Gastrocnemius medialis (tissue), 4 donors: ENCODE measurements at regions not wholly inside any gene's neighbourhood (a gene's known extent, or its start where the extent isn't known, plus 50 kb on each side); places are given as distances from the start of the nearest gene placed in this dataset.

Experiments used
- POLR2A ChIP-seq, 2 donors: fragments of 450-650 bp; IDR thresholded peaks; one replicate each; pipeline ENCODE4 v1.6.1; 2017; ENCODE audit warnings: antibody characterized with exemption in 2 of 2, mild to moderate bottlenecking in 2 of 2, moderate library complexity in 2 of 2
- TF ChIP-seq, protein P1 (sequence below), 5 experiments: fragments of 450-650 bp in 3 of 5; fragments of 200-600 bp in 2 of 5; sonication (generic) in 2 of 5; IDR thresholded peaks in 4 of 5; conservative IDR thresholded peaks in 1 of 5; 1 replicate in 4 of 5; 2 replicates in 1 of 5; pipeline ENCODE4 v1.5.1; 2016 to 2019; ENCODE audit warnings: antibody characterized with exemption in 5 of 5, mild to moderate bottlenecking in 3 of 5, moderate library complexity in 3 of 5

DNA sequence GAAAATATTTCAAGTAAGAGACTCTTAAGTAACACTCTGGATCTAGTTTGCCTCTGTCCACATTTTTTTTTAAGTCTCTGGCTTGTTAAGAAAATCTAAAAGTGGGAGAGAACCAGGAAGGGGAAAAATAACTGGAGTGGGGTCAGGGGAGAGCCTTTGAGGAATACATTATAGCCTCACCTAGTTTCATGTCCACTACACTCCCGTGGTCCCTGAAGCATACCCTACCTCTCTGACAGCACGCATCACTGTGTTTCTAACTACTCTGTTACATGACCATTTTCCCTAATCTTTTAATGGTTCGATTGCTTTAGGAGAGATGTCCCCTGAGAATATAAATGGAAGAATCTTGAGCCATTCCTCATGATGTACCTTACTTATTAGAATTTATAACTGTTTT is 318.3 kb downstream of the TMEM167A start:
- TF ChIP-seq, protein P1, sequence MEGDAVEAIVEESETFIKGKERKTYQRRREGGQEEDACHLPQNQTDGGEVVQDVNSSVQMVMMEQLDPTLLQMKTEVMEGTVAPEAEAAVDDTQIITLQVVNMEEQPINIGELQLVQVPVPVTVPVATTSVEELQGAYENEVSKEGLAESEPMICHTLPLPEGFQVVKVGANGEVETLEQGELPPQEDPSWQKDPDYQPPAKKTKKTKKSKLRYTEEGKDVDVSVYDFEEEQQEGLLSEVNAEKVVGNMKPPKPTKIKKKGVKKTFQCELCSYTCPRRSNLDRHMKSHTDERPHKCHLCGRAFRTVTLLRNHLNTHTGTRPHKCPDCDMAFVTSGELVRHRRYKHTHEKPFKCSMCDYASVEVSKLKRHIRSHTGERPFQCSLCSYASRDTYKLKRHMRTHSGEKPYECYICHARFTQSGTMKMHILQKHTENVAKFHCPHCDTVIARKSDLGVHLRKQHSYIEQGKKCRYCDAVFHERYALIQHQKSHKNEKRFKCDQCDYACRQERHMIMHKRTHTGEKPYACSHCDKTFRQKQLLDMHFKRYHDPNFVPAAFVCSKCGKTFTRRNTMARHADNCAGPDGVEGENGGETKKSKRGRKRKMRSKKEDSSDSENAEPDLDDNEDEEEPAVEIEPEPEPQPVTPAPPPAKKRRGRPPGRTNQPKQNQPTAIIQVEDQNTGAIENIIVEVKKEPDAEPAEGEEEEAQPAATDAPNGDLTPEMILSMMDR (IDR thresholded peaks at IDR 0.05 in 4 of 5, conservative IDR thresholded peaks at IDR 0.05 in 1 of 5) = no peak
- TF ChIP-seq POLR2A (IDR thresholded peaks at IDR 0.05) = no peak
